ENCODE measurements at regions not wholly inside any gene's neighbourhood (a gene's known extent, or its start where the extent isn't known, plus 50 kb on each side); places are given as distances from the start of the nearest gene placed in this dataset.

DNA sequence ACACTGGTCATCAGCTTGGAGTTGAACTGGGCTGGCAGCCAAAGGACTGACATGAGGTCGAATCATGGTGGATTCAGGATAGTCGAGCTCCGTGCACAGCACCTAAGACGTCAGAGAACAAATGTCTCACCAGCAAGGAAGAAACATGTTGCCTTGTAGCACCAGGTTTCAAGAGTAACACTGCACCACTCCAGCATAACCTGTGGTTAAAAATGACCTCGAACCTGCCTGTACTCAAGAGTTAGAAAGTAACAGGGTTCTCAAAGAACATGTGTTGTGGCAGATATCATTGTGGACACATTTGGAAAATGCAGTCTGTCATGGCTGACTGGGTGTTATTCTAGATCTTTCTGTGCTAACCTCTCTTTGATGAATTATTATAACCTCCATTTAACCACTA lies 511.6 kb downstream of the CDH26 start:
- Mint-ChIP-seq H3K4me1 (no peaks in the 10 kb centered on the region), H3K27me3 (ENCODE audit: low read depth in 3 of 3) (peaks cover 0 to 2% (median 0%) of the 10 kb centered on the region in 3 donors), H3K9me3 (no peaks in the 10 kb centered on the region), H3K36me3 (peaks cover 0 to 3% (median 0%) of the 10 kb centered on the region in 3 donors), H3K27ac (no peak overlapping the region), H3K4me3 (no peak overlapping the region)
- DNase-seq: no peak

DNA sequence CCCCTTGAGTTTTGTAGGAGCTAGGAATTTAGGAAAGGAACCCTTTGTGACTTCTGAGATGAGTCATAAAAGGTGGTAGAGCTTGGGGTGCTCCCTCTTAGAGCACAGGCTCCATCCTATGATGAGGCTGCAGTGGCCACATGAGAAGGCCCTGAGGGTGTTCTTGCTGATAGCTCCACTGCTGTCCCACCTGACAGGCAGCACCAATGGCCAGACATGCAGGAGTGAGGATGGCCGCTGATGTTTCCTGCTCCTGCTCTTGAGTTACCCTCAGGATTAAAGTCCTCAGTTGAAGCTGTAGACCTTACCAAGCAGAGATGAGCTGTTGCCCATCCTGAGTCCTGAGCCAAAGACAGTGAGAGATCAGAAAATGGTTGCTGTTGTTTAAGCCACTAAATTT lies 512.1 kb downstream of the CDH26 start:
- no peak for DNase-seq
- Mint-ChIP-seq H3K9me3 (no peaks in the 10 kb centered on the region), H3K4me3 (no peak overlapping the region), H3K4me1 (no peaks in the 10 kb centered on the region), H3K27me3 (ENCODE audit: low read depth in 3 of 3) (peaks cover 0 to 2% (median 0%) of the 10 kb centered on the region in 3 donors), H3K27ac (no peak overlapping the region), H3K36me3 (peaks cover 0 to 3% (median 0%) of the 10 kb centered on the region in 3 donors)

DNA sequence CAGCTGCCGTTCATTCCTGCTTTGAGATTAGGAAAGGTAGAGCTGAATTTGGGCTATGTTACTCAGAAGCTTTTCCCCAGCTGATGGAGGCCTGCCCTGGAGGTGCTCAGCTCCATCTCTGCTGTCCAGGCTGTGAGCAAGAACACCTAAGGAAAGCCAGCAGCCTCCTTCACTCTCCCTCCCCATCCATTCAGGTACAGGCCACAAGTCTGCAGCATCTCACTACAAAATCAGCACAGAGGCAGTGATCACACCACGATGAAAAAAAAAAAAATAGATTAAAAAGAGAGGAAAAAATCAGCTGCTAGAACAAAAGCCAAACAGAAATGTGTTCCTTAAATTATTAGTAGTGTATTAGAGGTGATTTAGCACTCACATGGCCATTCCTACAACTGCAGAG lies 515.0 kb downstream of the CDH26 start:
- Mint-ChIP-seq H3K27me3 (ENCODE audit: low read depth in 3 of 3) (peaks cover 0 to 2% (median 0%) of the 10 kb centered on the region in 3 donors), H3K4me1 (no peaks in the 10 kb centered on the region), H3K9me3 (no peaks in the 10 kb centered on the region), H3K27ac (no peak overlapping the region), H3K36me3 (peaks cover 0 to 3% (median 0%) of the 10 kb centered on the region in 3 donors), H3K4me3 (no peak overlapping the region)
- DNase-seq: no peak

DNA sequence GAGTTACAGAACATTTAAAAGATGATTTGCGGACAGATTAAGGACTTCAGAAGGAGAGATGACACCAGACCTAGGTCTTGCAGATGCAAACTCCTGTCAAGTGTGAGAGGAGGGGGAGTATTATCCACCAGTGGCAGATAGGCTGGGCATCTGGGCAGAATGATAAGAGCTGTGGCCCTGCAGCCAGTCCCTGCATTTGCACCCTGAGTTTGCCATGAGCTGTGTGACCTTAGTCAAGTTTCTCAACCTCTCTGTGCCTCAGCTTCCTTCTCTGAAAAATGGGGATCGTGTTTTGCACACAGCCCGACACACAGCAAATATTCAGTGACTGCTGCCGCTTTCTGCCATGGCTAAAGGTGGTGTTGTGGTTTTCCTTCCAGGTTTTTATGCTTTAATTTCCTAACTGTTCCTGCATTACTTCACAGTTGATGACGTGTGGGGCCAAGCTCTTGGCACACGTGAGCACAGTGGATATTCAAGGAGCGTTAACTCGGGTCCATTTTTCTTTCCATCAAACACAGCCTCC lies 516.2 kb downstream of the CDH26 start:
- no peak for DNase-seq
- no peak overlapping the region for H3K27ac Mint-ChIP-seq

DNA sequence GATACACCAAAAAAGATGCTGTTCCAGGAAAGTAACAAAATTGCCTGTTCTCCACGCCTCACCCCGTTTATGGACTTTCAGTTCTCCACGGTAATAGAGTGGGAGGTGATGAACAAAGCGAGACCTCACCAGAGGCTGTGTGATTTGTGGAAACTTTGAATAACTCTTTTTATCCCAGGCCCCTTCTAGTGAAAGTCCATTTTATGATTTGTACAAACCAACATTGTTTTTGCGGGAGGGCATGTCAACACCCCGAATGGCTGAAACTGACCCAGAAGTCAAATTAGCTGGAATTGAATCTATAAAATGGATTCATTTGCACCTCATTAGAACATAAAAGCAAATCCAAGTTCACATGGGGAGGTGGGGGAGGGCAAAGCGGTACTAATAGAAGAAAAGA lies 517.8 kb downstream of the CDH26 start:
- Mint-ChIP-seq H3K27ac (no peak overlapping the region), H3K4me1 (no peaks in the 10 kb centered on the region), H3K36me3 (no peaks in the 10 kb centered on the region), H3K4me3 (no peak overlapping the region), H3K27me3 (ENCODE audit: low read depth in 3 of 3) (peaks cover 0 to 1% (median 0%) of the 10 kb centered on the region in 3 donors), H3K9me3 (no peaks in the 10 kb centered on the region)
- no peak for DNase-seq

More for the DNA sequence above, 516.2 kb downstream of the CDH26 start:
- Mint-ChIP-seq H3K9me3 (no peaks in the 10 kb centered on the region), H3K4me3 (no peak overlapping the region), H3K27me3 (ENCODE audit: low read depth in 3 of 3) (peaks cover 0 to 2% (median 0%) of the 10 kb centered on the region in 3 donors), H3K4me1 (no peaks in the 10 kb centered on the region), H3K36me3 (no peaks in the 10 kb centered on the region)

DNA sequence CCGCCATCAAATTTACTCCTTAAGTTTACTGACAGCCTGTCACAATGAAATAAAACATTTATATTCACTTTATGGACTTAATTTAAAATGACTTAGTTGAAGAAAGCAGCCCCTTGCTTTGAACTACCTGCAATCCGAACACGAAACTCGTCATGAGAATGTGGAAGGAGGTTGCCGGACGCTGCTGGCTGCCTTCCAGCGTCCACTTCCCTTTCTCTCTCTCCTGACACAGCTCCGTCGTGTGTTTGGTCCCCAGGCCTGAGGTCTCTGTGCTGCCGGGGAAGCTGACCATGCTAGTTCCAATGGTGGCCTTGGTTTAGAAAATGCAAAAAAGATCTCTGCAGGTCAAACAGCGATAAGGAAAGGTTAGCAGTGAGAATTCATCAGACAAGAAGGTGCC lies 519.7 kb downstream of the CDH26 start:
- DNase-seq: no peak
- Mint-ChIP-seq H3K9me3 (no peaks in the 10 kb centered on the region), H3K4me3 (no peak overlapping the region), H3K27ac (no peak overlapping the region), H3K4me1 (no peaks in the 10 kb centered on the region), H3K27me3 (ENCODE audit: low read depth in 3 of 3) (peaks cover 0 to 1% (median 0%) of the 10 kb centered on the region in 3 donors), H3K36me3 (no peaks in the 10 kb centered on the region)

DNA sequence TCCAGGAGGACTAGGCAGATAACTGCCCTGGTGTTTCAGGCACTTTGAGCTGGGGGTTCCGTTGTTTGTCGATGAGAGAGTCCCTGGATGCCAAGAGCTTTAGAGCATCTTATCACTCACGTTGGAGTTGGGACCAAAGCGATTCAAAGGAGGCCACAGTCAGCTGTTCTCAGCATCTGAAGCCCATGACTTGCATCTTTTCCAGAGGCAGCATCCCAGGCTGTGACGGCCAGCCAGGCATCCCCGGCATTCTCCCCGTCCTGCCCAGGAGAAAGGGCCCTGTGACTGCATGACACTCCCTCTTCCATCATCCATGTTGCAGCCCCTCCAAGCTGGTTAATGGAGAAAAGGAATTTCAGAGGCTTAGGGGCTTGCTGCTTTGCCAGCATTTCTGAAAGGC lies 520.3 kb downstream of the CDH26 start:
- H3K36me3 Mint-ChIP-seq: no peaks in the 10 kb centered on the region

DNA sequence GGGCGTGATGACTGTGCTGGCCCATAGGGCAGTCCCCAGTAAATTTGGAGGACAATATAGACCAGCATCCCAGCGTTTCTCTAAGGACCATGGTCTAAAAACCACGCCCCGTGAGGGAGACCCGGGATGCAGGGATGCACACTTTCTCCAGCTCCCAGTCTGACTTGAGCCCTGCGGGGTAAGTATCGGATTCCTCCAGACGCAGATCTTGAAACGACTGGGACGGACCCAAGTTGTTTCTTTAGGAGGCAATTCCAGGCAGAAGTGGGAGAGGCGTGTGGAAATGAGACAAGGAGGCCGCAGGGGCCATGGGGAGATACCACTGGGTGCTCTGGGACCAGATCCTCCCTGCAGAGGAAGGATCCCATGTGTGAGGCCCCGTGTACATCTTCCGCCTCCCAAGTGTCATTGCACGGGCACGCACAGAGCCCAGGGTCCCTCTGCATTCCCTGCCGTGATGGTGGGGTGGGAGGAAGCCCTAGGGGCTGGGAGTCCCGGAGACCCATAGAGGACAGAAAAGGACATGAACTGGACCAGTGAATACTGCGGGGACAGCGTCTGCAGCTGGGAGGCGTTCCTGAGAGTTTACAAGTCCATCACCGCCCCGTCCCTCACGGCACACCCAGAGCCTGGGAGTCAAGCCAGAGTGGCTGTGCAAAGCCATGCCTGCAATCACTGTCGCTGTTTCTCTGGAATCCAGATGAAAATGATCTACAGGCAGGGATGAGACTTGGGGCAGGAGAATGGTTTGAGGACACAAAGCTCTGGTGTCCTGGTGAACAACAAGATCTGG lies 522.9 kb downstream of the CDH26 start:
- no peak overlapping the region for H3K4me3 Mint-ChIP-seq

More for the DNA sequence above, 520.3 kb downstream of the CDH26 start:
- H3K27me3 Mint-ChIP-seq (ENCODE audit: low read depth in 3 of 3): peaks cover 0 to 1% (median under 1%) of the 10 kb centered on the region in 3 donors
- DNase-seq: no peak
- H3K9me3 Mint-ChIP-seq: no peaks in the 10 kb centered on the region
- H3K4me3 Mint-ChIP-seq: no peak overlapping the region
- H3K4me1 Mint-ChIP-seq: no peaks in the 10 kb centered on the region
- H3K27ac Mint-ChIP-seq: no peak overlapping the region

DNA sequence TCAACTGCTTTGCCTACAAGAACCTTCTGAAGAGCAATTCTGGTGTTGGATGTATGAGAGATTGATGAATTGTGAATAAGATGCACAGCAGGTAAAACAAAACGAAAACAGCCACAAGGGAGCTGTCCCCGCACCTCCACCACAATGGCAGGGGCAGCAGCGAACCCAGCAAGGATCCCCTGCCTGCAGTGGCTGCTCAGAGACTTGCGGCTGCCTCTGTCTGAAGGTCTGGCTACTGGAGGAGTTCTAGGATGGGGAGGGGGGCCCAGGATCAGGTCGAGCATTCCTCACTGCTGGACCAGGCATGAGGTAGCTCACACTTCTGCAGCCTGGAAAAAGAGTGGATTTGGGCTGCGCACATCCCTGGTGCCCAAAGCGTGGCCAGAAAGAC lies 523.5 kb downstream of the CDH26 start:
- peaks cover 0 to 5% (median 4%) of the 10 kb centered on the region in 3 donors for H3K27me3 Mint-ChIP-seq (ENCODE audit: low read depth in 3 of 3)

More for the DNA sequence above, 522.9 kb downstream of the CDH26 start:
- H3K4me1 Mint-ChIP-seq: no peaks in the 10 kb centered on the region
- peaks cover 0 to 4% (median 0%) of the 10 kb centered on the region in 3 donors for H3K36me3 Mint-ChIP-seq
- no peak overlapping the region for H3K27ac Mint-ChIP-seq
- no peak for DNase-seq
- no peaks in the 10 kb centered on the region for H3K9me3 Mint-ChIP-seq
- peaks cover 0 to 4% (median 4%) of the 10 kb centered on the region in 3 donors for H3K27me3 Mint-ChIP-seq (ENCODE audit: low read depth in 3 of 3)

DNA sequence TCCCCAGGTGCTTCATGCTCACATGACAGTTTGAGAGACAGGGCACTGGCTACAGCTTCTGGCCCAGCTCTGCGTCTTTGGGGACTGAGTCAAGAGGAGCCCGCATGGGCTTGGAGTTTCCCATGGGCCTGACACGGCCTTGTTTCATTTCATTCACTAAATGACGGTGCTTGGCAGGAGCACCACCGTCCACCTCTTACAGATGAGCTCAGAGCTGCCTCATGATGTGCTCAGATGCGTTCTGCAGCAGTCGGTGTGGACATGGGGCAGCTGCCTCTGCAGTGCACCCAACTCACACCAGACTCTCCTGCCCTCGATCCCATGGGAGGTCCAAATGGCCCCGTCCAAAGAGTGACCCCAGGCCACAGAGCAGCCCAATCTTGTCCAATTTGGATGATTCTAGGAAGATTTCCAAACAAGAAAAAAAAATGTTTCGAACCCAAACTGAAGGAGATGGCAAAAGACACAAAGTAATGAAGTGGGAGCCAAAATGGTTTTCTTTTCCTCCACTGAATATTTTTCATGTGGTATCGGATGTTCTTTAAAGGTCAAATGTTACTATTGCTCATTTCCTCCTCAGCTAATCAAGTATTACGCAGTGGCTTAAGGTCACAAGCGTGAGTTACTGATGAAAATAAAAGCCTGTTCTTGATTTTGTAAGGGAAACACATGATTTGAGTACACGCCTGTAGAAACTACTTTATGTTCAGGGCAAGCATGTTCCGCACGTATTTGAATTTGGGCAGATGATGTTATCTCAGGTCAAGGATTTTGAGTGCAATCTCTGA lies 524.2 kb downstream of the CDH26 start:
- Mint-ChIP-seq H3K36me3 (peaks cover 0 to 4% (median 0%) of the 10 kb centered on the region in 3 donors), H3K4me3 (no peak overlapping the region), H3K4me1 (no peaks in the 10 kb centered on the region), H3K27ac (no peak overlapping the region), H3K27me3 (ENCODE audit: low read depth in 3 of 3) (peaks cover under 1 to 7% (median 4%) of the 10 kb centered on the region in 3 donors), H3K9me3 (no peaks in the 10 kb centered on the region)
- DNase-seq: no peak

More for the DNA sequence above, 523.5 kb downstream of the CDH26 start:
- no peak for DNase-seq
- Mint-ChIP-seq H3K27ac (no peak overlapping the region), H3K9me3 (no peaks in the 10 kb centered on the region), H3K36me3 (peaks cover 0 to 4% (median 0%) of the 10 kb centered on the region in 3 donors), H3K4me3 (no peak overlapping the region), H3K4me1 (no peaks in the 10 kb centered on the region)

DNA sequence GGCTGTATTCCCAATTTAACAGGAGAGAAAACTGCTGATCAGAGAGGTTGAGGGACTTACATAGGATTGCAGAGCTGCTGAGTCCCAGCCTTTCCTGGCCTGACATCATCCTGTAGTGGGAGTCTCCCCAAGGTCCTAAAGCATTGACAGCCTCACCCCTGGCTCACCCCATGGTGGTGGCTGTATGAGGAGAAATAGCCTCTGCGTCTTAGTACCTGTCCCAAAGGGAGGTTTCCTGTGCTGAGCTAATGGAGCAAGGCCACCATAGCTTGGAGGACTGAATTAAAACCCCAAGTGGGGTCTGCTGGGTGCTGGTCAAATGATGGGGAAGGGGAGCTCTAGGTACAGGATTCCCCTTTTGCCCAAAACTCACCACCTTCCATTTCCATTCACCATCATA lies 525.1 kb downstream of the CDH26 start:
- H3K27ac Mint-ChIP-seq: no peak overlapping the region
- H3K9me3 Mint-ChIP-seq: no peaks in the 10 kb centered on the region
- no peak overlapping the region for H3K4me3 Mint-ChIP-seq
- no peak for DNase-seq
- H3K27me3 Mint-ChIP-seq (ENCODE audit: low read depth in 3 of 3): peaks cover 2 to 10% (median 4%) of the 10 kb centered on the region in 3 donors
- peaks cover 0 to 4% (median 0%) of the 10 kb centered on the region in 3 donors for H3K36me3 Mint-ChIP-seq
- H3K4me1 Mint-ChIP-seq: no peaks in the 10 kb centered on the region

DNA sequence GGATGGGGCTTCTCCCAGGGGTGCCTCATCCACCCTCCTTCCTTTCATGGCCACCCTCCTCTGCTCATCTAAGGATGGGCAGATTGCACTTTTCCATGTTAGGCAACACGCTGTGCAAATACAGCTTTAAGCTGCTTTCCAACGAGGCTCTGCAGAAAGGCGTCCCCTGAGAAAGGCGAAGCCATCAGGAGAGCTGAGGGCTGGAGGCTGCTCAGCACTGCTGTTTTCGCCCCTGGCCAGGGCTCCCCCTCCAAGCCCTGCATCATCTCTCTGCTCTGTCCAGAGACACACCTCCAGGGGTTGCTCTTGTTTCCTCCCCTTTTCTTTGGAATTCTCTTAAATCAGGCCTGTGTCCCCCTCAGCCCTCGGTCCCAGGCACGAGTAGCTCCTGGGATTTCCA lies 526.1 kb downstream of the CDH26 start:
- Mint-ChIP-seq H3K27me3 (ENCODE audit: low read depth in 3 of 3) (peaks cover 2 to 11% (median 4%) of the 10 kb centered on the region in 3 donors), H3K27ac (no peak overlapping the region), H3K4me1 (no peaks in the 10 kb centered on the region), H3K4me3 (no peak overlapping the region), H3K9me3 (no peaks in the 10 kb centered on the region), H3K36me3 (peaks cover 0 to 4% (median 0%) of the 10 kb centered on the region in 3 donors)
- no peak for DNase-seq

DNA sequence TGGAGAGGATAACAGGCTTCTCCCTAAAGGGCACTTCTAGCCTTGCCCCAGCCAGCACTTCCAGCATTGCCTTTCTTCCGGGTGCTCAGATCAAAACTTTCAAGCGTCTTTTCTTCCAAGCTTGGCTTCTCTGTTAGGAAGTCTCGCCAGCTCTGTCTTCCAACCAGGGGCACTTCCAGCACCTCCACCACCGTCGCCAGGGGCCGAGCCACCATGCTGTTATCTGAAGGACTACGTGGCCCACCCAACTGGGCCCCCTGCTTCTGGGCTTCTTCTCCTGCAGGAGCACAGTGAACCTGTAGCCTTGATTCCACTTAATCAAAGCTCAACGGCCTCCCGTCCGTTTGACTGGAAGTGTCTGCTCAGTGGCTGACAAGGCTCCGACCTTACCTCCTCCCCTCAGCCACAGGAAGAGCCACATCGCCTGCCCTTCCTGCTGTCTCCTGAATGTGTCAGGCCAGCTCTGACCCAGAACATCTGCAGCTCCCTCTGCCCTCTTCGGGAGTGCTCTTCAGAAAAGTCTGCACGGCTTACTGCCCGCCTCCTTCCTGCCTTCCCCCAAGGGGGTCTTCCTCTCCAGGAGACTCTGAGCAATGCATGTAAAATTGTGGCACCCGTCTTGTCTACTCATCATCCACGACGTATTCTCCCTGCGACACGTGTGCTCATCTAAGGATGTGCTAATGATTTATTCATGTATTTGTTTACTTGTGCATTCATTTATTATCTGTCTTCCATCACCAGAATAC lies 527.0 kb downstream of the CDH26 start:
- H3K4me1 Mint-ChIP-seq: no peaks in the 10 kb centered on the region
- peaks cover 0 to 4% (median 0%) of the 10 kb centered on the region in 3 donors for H3K36me3 Mint-ChIP-seq
- no peak overlapping the region for H3K4me3 Mint-ChIP-seq
- peaks cover 2 to 14% (median 4%) of the 10 kb centered on the region in 3 donors for H3K27me3 Mint-ChIP-seq (ENCODE audit: low read depth in 3 of 3)
- no peak for DNase-seq
- no peak overlapping the region for H3K27ac Mint-ChIP-seq
- no peaks in the 10 kb centered on the region for H3K9me3 Mint-ChIP-seq

Measured in immature natural killer cell (primary cell).